ENCODE measurements at regions not wholly inside any gene's neighbourhood (a gene's known extent, or its start where the extent isn't known, plus 50 kb on each side); places are given as distances from the start of the nearest gene placed in this dataset.

DNA sequence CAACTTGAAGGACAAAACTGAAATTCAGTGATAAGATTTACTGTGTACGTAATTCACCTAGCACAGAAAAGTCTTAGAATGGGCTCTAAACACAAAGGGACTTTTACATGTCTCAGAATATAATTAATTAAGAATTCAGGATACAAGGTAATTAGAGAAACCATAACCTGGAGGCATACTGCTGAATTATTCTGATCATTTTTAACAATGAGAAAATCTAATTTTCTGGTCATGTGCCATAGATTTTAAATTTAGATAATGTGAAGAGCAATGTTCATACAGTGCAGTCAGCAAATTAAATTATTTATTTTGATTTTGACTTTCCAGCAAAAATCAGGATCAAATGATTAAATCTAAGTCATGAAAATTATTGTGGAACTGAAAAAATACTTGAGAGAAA lies 67.0 kb upstream of the MTNR1B start:
- TF ChIP-seq, protein P1, sequence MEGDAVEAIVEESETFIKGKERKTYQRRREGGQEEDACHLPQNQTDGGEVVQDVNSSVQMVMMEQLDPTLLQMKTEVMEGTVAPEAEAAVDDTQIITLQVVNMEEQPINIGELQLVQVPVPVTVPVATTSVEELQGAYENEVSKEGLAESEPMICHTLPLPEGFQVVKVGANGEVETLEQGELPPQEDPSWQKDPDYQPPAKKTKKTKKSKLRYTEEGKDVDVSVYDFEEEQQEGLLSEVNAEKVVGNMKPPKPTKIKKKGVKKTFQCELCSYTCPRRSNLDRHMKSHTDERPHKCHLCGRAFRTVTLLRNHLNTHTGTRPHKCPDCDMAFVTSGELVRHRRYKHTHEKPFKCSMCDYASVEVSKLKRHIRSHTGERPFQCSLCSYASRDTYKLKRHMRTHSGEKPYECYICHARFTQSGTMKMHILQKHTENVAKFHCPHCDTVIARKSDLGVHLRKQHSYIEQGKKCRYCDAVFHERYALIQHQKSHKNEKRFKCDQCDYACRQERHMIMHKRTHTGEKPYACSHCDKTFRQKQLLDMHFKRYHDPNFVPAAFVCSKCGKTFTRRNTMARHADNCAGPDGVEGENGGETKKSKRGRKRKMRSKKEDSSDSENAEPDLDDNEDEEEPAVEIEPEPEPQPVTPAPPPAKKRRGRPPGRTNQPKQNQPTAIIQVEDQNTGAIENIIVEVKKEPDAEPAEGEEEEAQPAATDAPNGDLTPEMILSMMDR (IDR thresholded peaks at IDR 0.05) = no peak
- no peak for TF ChIP-seq POLR2A (IDR thresholded peaks at IDR 0.05)
